H54 (cell line): ENCODE measurements at regions not wholly inside any gene's neighbourhood (a gene's known extent, or its start where the extent isn't known, plus 50 kb on each side); places are given as distances from the start of the nearest gene placed in this dataset.

Experiments used
- DNase-seq: peaks from one replicate; pipeline ENCODE4 v3.0.0; 2011; ENCODE audit warnings: low spot score, mixed read lengths; ENCODE audit not compliant: insufficient read length
- FAIRE-seq: peaks from 3 replicates; lab custom pipeline; 2011; peaks lifted over from hg19 to GRCh38; lab: Jason Lieb, UNC
- POLR2A ChIP-seq: IDR thresholded peaks from 2 replicates; pipeline ENCODE4 v1.6.1; 2011; ENCODE audit warnings: low read depth, mild to moderate bottlenecking, low read length

DNA sequence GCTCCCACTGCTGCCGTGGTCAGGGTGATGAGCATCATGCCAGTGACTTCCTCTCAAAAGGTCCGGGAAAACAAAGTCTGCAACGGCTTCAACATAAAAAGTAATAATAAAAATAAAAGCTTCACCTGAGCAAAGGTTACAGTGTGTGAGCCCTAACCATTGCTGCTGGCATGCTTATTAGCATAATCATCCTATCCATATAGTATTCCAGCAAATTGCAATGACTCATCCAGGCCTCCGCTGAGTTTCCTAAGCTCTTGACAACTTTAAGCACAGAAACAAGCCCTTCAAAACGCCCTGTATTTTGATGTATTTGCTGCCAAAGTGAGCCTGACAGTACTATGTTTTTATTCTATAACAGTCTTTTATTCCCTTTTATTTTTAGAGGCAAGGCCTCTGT, 100.5 kb downstream of the AASDH start:
- FAIRE-seq (no peak), DNase-seq (no peak)
- TF ChIP-seq POLR2A: no peak

- no peak for DNase-seq
- no peak for TF ChIP-seq POLR2A
- no peak for FAIRE-seq
These were observed 103.9 kb downstream of the AASDH start for GRCh38 chr4:56283375-56283774.

GRCh38 chr4:56282004-56282403, 105.3 kb downstream of the AASDH start:
- no peak for TF ChIP-seq POLR2A
- no peak for FAIRE-seq

DNA sequence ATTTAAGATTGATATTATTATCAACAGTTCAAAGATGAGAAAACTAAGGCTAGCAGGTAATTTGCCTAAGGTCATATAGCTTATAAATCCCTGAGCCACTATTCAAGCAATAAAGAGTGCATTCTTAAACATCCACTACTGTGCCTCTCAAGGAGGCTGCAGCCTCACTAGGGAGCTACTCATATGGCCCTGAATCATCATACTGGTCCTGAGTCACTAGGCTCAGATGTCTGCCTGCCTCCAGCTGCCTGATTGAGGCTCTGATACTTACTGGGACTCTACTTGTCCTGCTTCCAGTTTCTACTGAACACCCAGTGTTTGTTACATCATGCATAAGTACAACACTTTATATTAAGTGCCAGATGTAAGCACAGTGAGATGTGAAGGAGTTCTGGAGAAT, 110.7 kb downstream of the AASDH start:
- DNase-seq: no peak
- no peak for TF ChIP-seq POLR2A
- FAIRE-seq: no peak

More at GRCh38 chr4:56282004-56282403, 105.3 kb downstream of the AASDH start:
- no peak for DNase-seq

GRCh38 chr4:56273391-56273790, 113.9 kb downstream of the AASDH start:
- no peak for TF ChIP-seq POLR2A
- no peak for DNase-seq
- FAIRE-seq: no peak

DNA sequence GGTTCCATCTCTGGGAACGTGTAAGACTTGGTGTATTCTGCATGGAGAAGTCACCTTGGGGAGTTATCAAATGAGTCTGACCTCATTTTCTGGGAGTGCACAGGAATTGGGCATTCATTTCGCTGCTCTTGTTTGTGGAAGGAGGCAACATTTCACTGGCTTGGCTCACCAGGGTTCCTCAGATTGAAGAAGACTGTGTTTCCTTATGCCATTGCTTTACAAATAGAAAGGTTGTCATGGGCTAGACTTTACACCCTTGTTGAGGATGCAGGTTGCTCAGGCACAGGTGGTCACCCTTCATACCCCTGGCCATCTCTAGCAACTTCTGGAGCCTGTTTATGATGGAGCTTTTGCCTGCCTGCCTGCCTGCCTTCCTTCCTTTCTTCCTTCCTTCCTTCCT, 114.4 kb downstream of the AASDH start:
- TF ChIP-seq POLR2A: no peak
- FAIRE-seq (no peak), DNase-seq (no peak)

- FAIRE-seq (no peak), DNase-seq (no peak)
- no peak for TF ChIP-seq POLR2A
These were observed 115.3 kb downstream of the AASDH start for GRCh38 chr4:56272003-56272402.

DNA sequence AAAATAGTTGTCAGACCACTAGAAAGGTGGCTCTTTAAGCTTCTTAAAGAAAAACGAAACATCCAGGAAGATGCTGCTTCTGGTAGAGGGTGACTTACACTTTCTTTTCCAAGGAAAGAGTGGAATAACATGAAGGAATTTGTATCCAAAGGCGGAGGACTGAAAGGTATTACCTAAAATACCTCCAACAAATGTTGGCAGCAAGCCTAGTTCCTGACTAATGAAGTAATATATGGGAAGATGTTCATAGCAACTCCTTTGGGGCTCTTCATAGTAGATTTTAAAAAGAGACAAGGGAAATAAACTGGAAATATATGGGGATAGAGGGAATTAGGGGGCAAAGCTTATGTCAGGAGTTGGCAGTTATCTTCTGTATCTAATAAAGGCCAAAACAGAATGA, 116.2 kb downstream of the AASDH start:
- DNase-seq: no peak
- no peak for TF ChIP-seq POLR2A

GRCh38 chr4:56267558-56267957, 119.7 kb downstream of the AASDH start:
- DNase-seq: no peak
- TF ChIP-seq POLR2A: no peak
- FAIRE-seq: no peak

More for the DNA sequence above, 116.2 kb downstream of the AASDH start:
- no peak for FAIRE-seq

GRCh38 chr4:56264873-56265272, 122.4 kb downstream of the AASDH start:
- no peak for TF ChIP-seq POLR2A
- DNase-seq: no peak
- no peak for FAIRE-seq

GRCh38 chr4:56261027-56261426, 126.3 kb downstream of the AASDH start:
- FAIRE-seq (no peak), DNase-seq (no peak)
- TF ChIP-seq POLR2A: no peak

DNA sequence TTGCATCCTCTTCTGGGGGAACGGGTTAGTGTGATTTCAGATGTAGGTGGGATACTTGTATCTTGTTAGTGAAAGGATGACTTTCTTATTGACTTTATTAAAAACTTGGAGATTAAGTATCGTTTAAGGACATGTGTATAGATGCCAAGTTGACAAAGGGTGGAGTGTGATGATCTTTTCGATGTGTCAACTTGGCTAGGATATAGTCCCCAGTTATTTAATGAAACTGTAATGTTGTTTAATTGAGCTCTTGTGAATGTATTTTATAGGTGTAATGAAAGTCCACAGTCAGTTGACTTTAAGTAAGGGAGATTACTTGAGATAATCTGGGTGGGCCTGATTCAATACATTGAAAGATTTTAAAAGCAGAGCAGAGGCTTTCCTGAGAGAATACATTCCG, 127.0 kb downstream of the AASDH start:
- FAIRE-seq: no peak
- TF ChIP-seq POLR2A: no peak
- DNase-seq: no peak

DNA sequence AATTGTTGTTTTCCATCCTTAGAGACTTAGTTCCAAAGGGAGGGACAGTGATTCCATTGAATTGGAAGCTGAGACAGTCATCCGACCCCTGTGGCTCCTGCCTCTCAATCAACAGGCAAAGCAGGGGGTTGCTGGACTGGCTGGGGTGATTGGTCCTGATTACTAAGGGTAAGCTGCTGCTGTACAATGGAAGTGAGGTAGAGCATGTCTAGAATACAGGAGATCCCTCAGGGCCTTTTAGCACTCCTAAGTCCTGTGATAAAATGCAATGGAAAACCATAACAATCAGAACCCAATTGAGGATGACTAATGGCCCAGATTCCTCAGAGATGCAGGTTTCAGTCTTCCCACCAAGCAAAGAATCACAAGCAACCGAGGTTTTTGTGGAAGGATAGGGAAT, 127.6 kb downstream of the AASDH start:
- no peak for TF ChIP-seq POLR2A
- DNase-seq (no peak), FAIRE-seq (no peak)

DNA sequence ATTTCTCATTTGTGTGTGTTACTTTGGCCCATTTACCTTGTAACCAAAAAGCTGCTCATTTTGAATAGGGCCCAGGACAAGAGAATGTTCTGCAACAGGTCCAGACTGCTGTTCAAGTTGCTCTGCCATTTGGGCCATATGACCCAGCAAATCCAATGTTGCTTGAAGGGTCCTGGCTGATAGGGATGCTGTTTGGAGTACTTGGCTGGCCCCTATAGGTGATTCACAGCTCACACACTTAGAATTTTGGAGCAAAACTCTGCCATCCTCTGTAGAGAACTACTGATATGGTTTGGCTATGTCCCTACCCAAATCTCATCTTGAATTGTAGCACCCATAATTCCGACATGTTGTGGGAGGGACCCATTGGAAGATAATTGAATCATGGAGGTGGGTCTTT, 131.5 kb downstream of the AASDH start:
- no peak for TF ChIP-seq POLR2A
- FAIRE-seq (no peak), DNase-seq (no peak)

- DNase-seq: no peak
- no peak for TF ChIP-seq POLR2A
- no peak for FAIRE-seq
These were observed 133.5 kb downstream of the AASDH start for GRCh38 chr4:56253666-56254305.
